Spleen (tissue), 11 donors: ENCODE measurements at regions not wholly inside any gene's neighbourhood (a gene's known extent, or its start where the extent isn't known, plus 50 kb on each side); places are given as distances from the start of the nearest gene placed in this dataset.
"Not testable (repeated sequence)": the region's sequence is repeated elsewhere in the genome, so short reads cannot be mapped to it uniquely, and the experiment has no call there.

Experiments
- DNase-seq: peaks from one replicate; pipeline ENCODE4 v3.0.0-alpha.2; 2020
- H3K27ac ChIP-seq, 8 donors: fragments of 200-600 bp; sonication (generic) in 7 of 8; 1 replicate in 4 of 8; 2 replicates in 4 of 8; pipeline versions ENCODE4 v1.5.0 to v1.8.0; 2016 to 2021; ENCODE audit warnings: inconsistent platforms in 4 of 8, mild to moderate bottlenecking in 4 of 8, moderate library complexity in 1 of 8
- H3K27me3 ChIP-seq, 7 donors: fragments of 200-600 bp; sonication (generic) in 6 of 7; replicated peaks in 1 of 7; 1 replicate in 4 of 7; 2 replicates in 3 of 7; pipeline versions ENCODE4 v1.5.0 to v1.8.0; 2016 to 2021; ENCODE audit warnings: inconsistent platforms in 3 of 7, mild to moderate bottlenecking in 1 of 7
- H3K36me3 ChIP-seq, 6 donors: fragments of 200-600 bp; sonication (generic) in 5 of 6; 1 replicate in 4 of 6; 2 replicates in 2 of 6; pipeline versions ENCODE4 v1.5.0 to v1.8.0; 2016 to 2021; ENCODE audit warnings: inconsistent platforms in 2 of 6
- H3K4me1 ChIP-seq, 6 donors: fragments of 200-600 bp; sonication (generic) in 5 of 6; 1 replicate in 3 of 6; 2 replicates in 3 of 6; pipeline versions ENCODE4 v1.5.0 to v1.8.0; 2016 to 2021; ENCODE audit warnings: inconsistent platforms in 3 of 6
- H3K4me3 ChIP-seq, 8 donors: fragments of 200-600 bp; sonication (generic) in 7 of 8; 1 replicate in 4 of 8; 2 replicates in 4 of 8; pipeline versions ENCODE4 v1.5.0 to v1.8.0; 2016 to 2021; ENCODE audit warnings: inconsistent platforms in 4 of 8, mild to moderate bottlenecking in 4 of 8, moderate library complexity in 2 of 8
- H3K9me3 ChIP-seq, 8 donors: fragments of 200-600 bp; sonication (generic) in 7 of 8; 1 replicate in 4 of 8; 2 replicates in 4 of 8; pipeline versions ENCODE4 v1.5.0 to v1.8.0; 2016 to 2021; ENCODE audit warnings: inconsistent platforms in 4 of 8
- CTCF ChIP-seq, 11 experiments: fragments of 200-600 bp in 7 of 11; fragments of 450-650 bp in 4 of 11; sonication (generic) in 4 of 11; IDR thresholded peaks in 8 of 11; conservative IDR thresholded peaks in 3 of 11; 1 replicate in 7 of 11; 2 replicates in 4 of 11; pipeline versions ENCODE4 v1.4.0 to v1.8.0; 2016 to 2021; ENCODE audit warnings: antibody characterized with exemption in 11 of 11, inconsistent platforms in 4 of 11, mild to moderate bottlenecking in 1 of 11
- POLR2A ChIP-seq, 3 donors: fragments of 450-650 bp; IDR thresholded peaks; one replicate each; pipeline ENCODE4 v1.5.1; 2017; ENCODE audit warnings: antibody characterized with exemption in 3 of 3, mild to moderate bottlenecking in 1 of 3
- POLR2AphosphoS5 ChIP-seq, 3 donors: sonication (generic); formaldehyde crosslinking; IDR thresholded peaks; one replicate each; pipeline ENCODE4 v1.5.1; 2017; ENCODE audit warnings: antibody characterized with exemption in 3 of 3
- WGBS, 5 donors: extraction: QIAGEN DNeasy Blood & Tissue Kit in 3 of 5; methylation state at CpG; one replicate each; pipeline versions ENCODE4 v1.1.5 to v1.1.7; 2013 to 2018; 5-methylcytosine and 5-hydroxymethylcytosine counted together
- intact Hi-C: fragments of 100-400 bp; cut with DNase I; formaldehyde crosslinking; loops from one replicate; pipeline ENCODE4 v1.15.0; 2023; ENCODE audit warnings: low total_unique reads
- donor health status: healthy with polysubstance abuse.
- donor health status: DM: no; HTN: no; CAD: no; lungs with moderate emphysema.
- donor health status: DM: no; HTN: no; CAD: no.
- donor health status: Bipolar disorder and iron deficiency.
- donor health status: healthy.
- donor health status: DM: no; HTN: no; CAD: no.
- donor health status: DM: yes; HTN: yes; CAD: no.

DNA sequence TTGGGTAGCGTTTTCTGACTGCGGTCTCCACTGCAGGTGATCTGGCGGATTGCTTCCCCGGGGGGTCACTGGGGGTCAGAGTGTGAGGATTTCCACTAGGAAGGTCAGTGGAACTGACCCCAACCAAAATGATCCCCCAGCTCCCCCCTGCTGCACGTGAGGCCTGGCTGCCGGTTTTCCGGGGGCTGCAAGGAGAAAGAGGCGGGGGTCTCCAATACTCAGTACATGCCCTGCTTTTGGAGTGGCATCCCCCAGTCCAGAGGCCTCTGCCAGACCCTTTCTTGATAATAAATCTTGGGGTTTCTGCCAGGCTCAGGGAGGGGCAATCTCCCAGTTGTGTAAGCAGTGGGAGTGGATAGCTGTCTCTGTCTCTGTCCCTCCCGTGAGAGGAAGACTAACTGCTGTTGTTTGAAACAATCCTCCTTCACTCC, 71.5 kb upstream of the RTL6 start:
- intact Hi-C loops = loop anchor here (5.0 to 10.0 kb wide), 2 partner anchors 485 to 577 kb away; no protein-coding TSS in a partner anchor
- H3K36me3 ChIP-seq = no peaks in the 10 kb centered on the region
- H3K27ac ChIP-seq = no peak overlapping the region
- peaks cover 0 to 10% (median 0%) of the 10 kb centered on the region in 8 donors for H3K9me3 ChIP-seq
- H3K27me3 ChIP-seq = peaks cover 0 to 22% (median 0%) of the 10 kb centered on the region in 7 donors
- H3K4me3 ChIP-seq = no peak overlapping the region
- no peak for DNase-seq
- 84 to 91% (median 89%) methylated on average over 9 of the region's 9 CpGs for WGBS, 5 donors
- TF ChIP-seq POLR2A (IDR thresholded peaks at IDR 0.05) (no peak), CTCF (IDR thresholded peaks at IDR 0.05 in 8 of 11, conservative IDR thresholded peaks at IDR 0.05 in 3 of 11) (no peak), POLR2AphosphoS5 (IDR thresholded peaks at IDR 0.05) (no peak)
- H3K4me1 ChIP-seq = peaks cover 0 to 10% (median 0%) of the 10 kb centered on the region in 6 donors

DNA sequence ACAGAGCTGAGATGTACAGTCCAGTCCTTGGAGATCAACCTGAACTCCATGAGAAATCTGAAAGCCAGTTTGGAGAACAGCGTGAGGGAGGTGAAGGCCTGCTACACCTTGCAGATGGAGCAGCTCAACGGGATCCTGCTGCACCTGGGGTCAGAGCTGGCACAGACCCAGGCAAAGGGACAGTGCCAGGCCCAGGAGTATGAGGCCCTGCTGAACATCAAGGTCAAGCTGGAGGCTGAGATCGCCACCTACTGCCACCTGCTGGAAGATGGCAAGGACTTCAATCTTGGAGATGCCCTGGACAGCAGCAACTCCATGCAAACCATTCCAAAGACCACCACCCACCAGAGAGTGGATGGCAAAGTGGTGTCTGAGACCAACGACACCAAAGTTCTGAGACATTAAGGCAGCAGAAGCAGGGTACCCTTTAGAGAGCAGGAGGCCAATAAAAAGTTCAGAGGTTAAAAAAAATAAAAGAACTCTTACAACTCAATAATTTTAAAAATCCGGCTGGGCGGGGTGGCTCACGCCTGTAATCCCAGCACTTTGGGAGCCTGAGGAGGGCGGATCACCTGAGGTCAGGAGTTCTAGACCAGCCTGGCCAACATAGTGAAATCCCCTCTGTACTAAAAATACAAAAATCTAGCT, 69.9 kb upstream of the RTL6 start:
- peak; percentile 79 for DNase-seq
- WGBS, 5 donors = 59 to 67% (median 65%) methylated on average over 7 to 8 of the region's 8 CpGs
- H3K9me3 ChIP-seq = peaks cover 0 to 20% (median 12%) of the 10 kb centered on the region in 8 donors
- TF ChIP-seq CTCF (IDR thresholded peaks at IDR 0.05 in 8 of 11, conservative IDR thresholded peaks at IDR 0.05 in 3 of 11) = peak in 10 of 11 experiments; percentile 27 to 71 (median 54)
- no peak for TF ChIP-seq POLR2A (IDR thresholded peaks at IDR 0.05)
- no peaks in the 10 kb centered on the region for H3K36me3 ChIP-seq
- no peak overlapping the region for H3K27ac ChIP-seq
- H3K27me3 ChIP-seq = peaks cover 0 to 18% (median 0%) of the 10 kb centered on the region in 7 donors
- peaks cover 0 to 10% (median 0%) of the 10 kb centered on the region in 6 donors for H3K4me1 ChIP-seq
- intact Hi-C loops = loop anchor here (5.0 to 10.0 kb wide), 2 partner anchors 483 to 576 kb away; no protein-coding TSS in a partner anchor
- H3K4me3 ChIP-seq = no peak overlapping the region

DNA sequence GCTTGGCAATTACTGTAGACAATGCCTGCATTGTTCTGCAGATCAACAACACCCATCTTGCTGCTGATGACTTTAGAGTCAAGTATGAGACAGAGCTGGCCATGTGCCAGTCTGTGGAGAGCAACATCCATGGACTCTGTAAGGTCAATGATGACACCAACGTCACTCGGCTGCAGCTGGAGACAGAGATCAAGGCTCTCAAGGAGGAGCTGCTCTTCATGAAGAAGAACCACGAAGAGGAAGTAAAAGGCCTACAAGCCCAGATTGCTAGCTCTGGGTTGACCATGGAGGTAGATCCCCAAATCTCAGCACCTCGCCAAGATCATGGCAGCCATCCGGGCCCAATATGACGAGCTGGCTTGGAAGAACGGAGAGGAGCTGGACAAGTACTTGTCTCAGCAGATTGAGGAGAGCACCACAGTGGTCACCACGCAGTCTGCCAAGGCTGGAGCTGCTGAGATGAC, 69.4 kb upstream of the RTL6 start:
- H3K4me3 ChIP-seq, DNase-seq, H3K36me3 ChIP-seq, H3K27ac ChIP-seq: not testable (repeated sequence)
- peaks cover 0 to 18% (median 0%) of the 10 kb centered on the region in 7 donors for H3K27me3 ChIP-seq
- peaks cover 0 to 10% (median 0%) of the 10 kb centered on the region in 6 donors for H3K4me1 ChIP-seq
- intact Hi-C loops = loop anchor here (5.0 to 10.0 kb wide), 2 partner anchors 483 to 575 kb away; no protein-coding TSS in a partner anchor
- 74 to 89% (median 79%) methylated on average over 8 of the region's 8 CpGs for WGBS, 5 donors
- H3K9me3 ChIP-seq = peaks cover 0 to 22% (median 14%) of the 10 kb centered on the region in 8 donors

GRCh38 chr22:44566911-44567310, 68.9 kb upstream of the RTL6 start:
- Histone ChIP-seq H3K27ac (no peak overlapping the region), H3K4me1 (peaks cover 0 to 10% (median 0%) of the 10 kb centered on the region in 6 donors), H3K4me3 (no peak overlapping the region), H3K36me3 (no peaks in the 10 kb centered on the region), H3K27me3 (peaks cover 0 to 18% (median 0%) of the 10 kb centered on the region in 7 donors), H3K9me3 (peaks cover 0 to 22% (median 14%) of the 10 kb centered on the region in 8 donors)
- 81 to 95% (median 88%) methylated on average over 16 to 17 of the region's 17 CpGs for WGBS, 5 donors
- peak; percentile 70 for DNase-seq
- intact Hi-C loops = loop anchor here (5.0 to 10.0 kb wide), 2 partner anchors 482 to 575 kb away; no protein-coding TSS in a partner anchor
- TF ChIP-seq CTCF (IDR thresholded peaks at IDR 0.05 in 8 of 11, conservative IDR thresholded peaks at IDR 0.05 in 3 of 11) (no peak), POLR2A (IDR thresholded peaks at IDR 0.05) (no peak), POLR2AphosphoS5 (IDR thresholded peaks at IDR 0.05) (no peak)

- H3K4me1 ChIP-seq, H3K27me3 ChIP-seq, H3K27ac ChIP-seq, DNase-seq, H3K36me3 ChIP-seq, H3K4me3 ChIP-seq: not testable (repeated sequence)
- H3K9me3 ChIP-seq = peaks cover 0 to 18% (median 13%) of the 10 kb centered on the region in 8 donors
- 89 to 95% (median 92%) methylated on average over 7 of the region's 7 CpGs for WGBS, 5 donors
- intact Hi-C loops = loop anchor here (10.0 kb wide), 1 partner anchor 478 kb away; no protein-coding TSS in a partner anchor
Measured at GRCh38 chr22:44562651-44563050, 64.6 kb upstream of the RTL6 start.
